Endothelial cell of umbilical vein (primary cell): ENCODE measurements at regions not wholly inside any gene's neighbourhood (a gene's known extent, or its start where the extent isn't known, plus 50 kb on each side); places are given as distances from the start of the nearest gene placed in this dataset.

Experiments used
- BruUV-seq: library from RNA; stranded (reverse); fragments of 400-500 nt; replicated peaks from 2 replicates; lab custom pipeline; 2021; lab: Mats Ljungman, UMichigan
- CTCF ChIA-PET: fragments of 300-600, 350-600 bp; sonication (Branson Sonifier 250); formaldehyde crosslinking; loops from one replicate; lab custom pipeline; 2021; ENCODE audit warnings: antibody characterized with exemption, inconsistent platforms; lab: Charles Lee
- POLR2A ChIA-PET: fragments of 300-600, 350-600 bp; sonication (Branson Sonifier 250); formaldehyde crosslinking; loops from one replicate; lab custom pipeline; 2021; ENCODE audit warnings: antibody characterized with exemption, inconsistent platforms; lab: Charles Lee
- DNase-seq: peaks from one replicate; pipeline ENCODE4 v3.0.0-alpha.2; 2011; ENCODE audit warnings: low read depth, low spot score
- FAIRE-seq: peaks from 2 replicates; lab custom pipeline; 2011; peaks lifted over from hg19 to GRCh38; lab: Jason Lieb, UNC
- H2AFZ ChIP-seq: 2 replicates; pipeline ENCODE4 v1.6.0; 2012; ENCODE audit warnings: low read depth, low read length, control low read depth, inconsistent platforms
- H3K27ac ChIP-seq: 2 replicates; pipeline ENCODE4 v1.5.1; 2011; ENCODE audit warnings: low read depth, mild to moderate bottlenecking, control low read depth, low read length, moderate library complexity; ENCODE audit not compliant: insufficient read depth
- H3K27me3 ChIP-seq, 2 experiments: 2 replicates each; pipeline versions ENCODE4 v1.6.0 to v1.6.1; 2011; ENCODE audit warnings: low read length in 2 of 2, mixed read lengths in 1 of 2; ENCODE audit not compliant: control insufficient read depth in 2 of 2, insufficient read depth in 2 of 2
- H3K36me3 ChIP-seq, 2 experiments: 2 replicates in 1 of 2; 3 replicates in 1 of 2; pipeline ENCODE4 v1.5.1; 2011; ENCODE audit warnings: low read length in 2 of 2, mild to moderate bottlenecking in 1 of 2, moderate library complexity in 1 of 2; ENCODE audit not compliant: control insufficient read depth in 2 of 2, insufficient read depth in 2 of 2; ENCODE audit errors: extremely low read depth in 1 of 2
- H3K4me1 ChIP-seq: 3 replicates; pipeline ENCODE4 v1.5.1; 2011; ENCODE audit warnings: mild to moderate bottlenecking, low read length; ENCODE audit not compliant: control insufficient read depth, insufficient read depth; ENCODE audit errors: extremely low read depth
- H3K4me2 ChIP-seq: 2 replicates; pipeline ENCODE4 v1.6.1; 2011; ENCODE audit warnings: low read length, control low read depth, mixed read lengths; ENCODE audit not compliant: insufficient read depth
- H3K4me3 ChIP-seq, 3 experiments: fragments of 200-600 bp in 1 of 3; sonication (generic), shearing (Covaris generic) in 1 of 3; replicated peaks in 1 of 3; 2 replicates each; pipeline ENCODE4 v1.5.1; 2011 to 2016; ENCODE audit warnings: control low read depth in 3 of 3, low read length in 3 of 3, mild to moderate bottlenecking in 2 of 3, inconsistent platforms in 1 of 3, low read depth in 1 of 3, moderate library complexity in 1 of 3; ENCODE audit not compliant: insufficient read depth in 1 of 3
- H3K79me2 ChIP-seq: 2 replicates; pipeline ENCODE4 v1.6.0; 2012; ENCODE audit warnings: low read length, inconsistent platforms; ENCODE audit not compliant: control insufficient read depth, insufficient read depth
- H3K9ac ChIP-seq: replicated peaks from 2 replicates; pipeline ENCODE3; 2011; ENCODE audit warnings: low read length, control low read depth; ENCODE audit not compliant: insufficient read depth; ENCODE audit errors: extremely low read depth
- H3K9me1 ChIP-seq: replicated peaks from 3 replicates; pipeline ENCODE4 v1.6.0; 2011; ENCODE audit warnings: mild to moderate bottlenecking, low read length; ENCODE audit not compliant: control insufficient read depth, insufficient read depth; ENCODE audit errors: extremely low read depth
- H3K9me3 ChIP-seq: replicated peaks from 2 replicates; pipeline ENCODE4 v1.5.1; 2012; ENCODE audit warnings: low read length, inconsistent platforms; ENCODE audit not compliant: control insufficient read depth, insufficient read depth
- H4K20me1 ChIP-seq: replicated peaks from 2 replicates; pipeline ENCODE3; 2011; ENCODE audit warnings: mild to moderate bottlenecking, low read length; ENCODE audit not compliant: control insufficient read depth, insufficient read depth; ENCODE audit errors: extremely low read depth
- CTCF ChIP-seq, 2 donors: IDR thresholded peaks; 1 replicate in 1 of 2; 2 replicates in 1 of 2; pipeline ENCODE4 v1.5.1; 2011; ENCODE audit warnings: low read length in 2 of 2, mild to moderate bottlenecking in 2 of 2, moderate library complexity in 2 of 2, control low read depth in 1 of 2, inconsistent platforms in 1 of 2, low read depth in 1 of 2; ENCODE audit not compliant: insufficient read depth in 1 of 2; ENCODE audit errors: extremely low read depth in 1 of 2
- EZH2 ChIP-seq: IDR thresholded peaks from 2 replicates; pipeline ENCODE4 v1.6.1; 2012; ENCODE audit warnings: borderline replicate concordance, low read depth, mild to moderate bottlenecking, moderate library complexity, low read length, inconsistent platforms; ENCODE audit not compliant: severe bottlenecking
- FOS ChIP-seq: IDR thresholded peaks from 2 replicates; pipeline ENCODE4 v1.6.1; 2011; ENCODE audit warnings: mild to moderate bottlenecking, low read length, moderate library complexity, borderline replicate concordance; ENCODE audit not compliant: insufficient read depth
- GATA2 ChIP-seq: IDR thresholded peaks from 2 replicates; pipeline ENCODE4 v1.7.0; 2011; ENCODE audit warnings: low read depth, mild to moderate bottlenecking, moderate library complexity, mixed read lengths, low read length; ENCODE audit not compliant: insufficient read length, insufficient read depth
- JUN ChIP-seq: IDR thresholded peaks from 2 replicates; pipeline ENCODE4 v1.6.1; 2011; ENCODE audit warnings: borderline replicate concordance, low read depth; ENCODE audit not compliant: insufficient read length, insufficient read depth
- MAX ChIP-seq: IDR thresholded peaks from 2 replicates; pipeline ENCODE4 v1.6.1; 2011; ENCODE audit not compliant: insufficient read depth, insufficient read length
- MYC ChIP-seq: IDR thresholded peaks from one replicate; pipeline ENCODE4 v1.6.1; 2011; ENCODE audit warnings: mild to moderate bottlenecking, low read depth, low read length
- POLR2A ChIP-seq: IDR thresholded peaks from 2 replicates; pipeline ENCODE4 v1.6.1; 2012; ENCODE audit warnings: low read depth, mild to moderate bottlenecking, control low read depth, low read length
- POLR2AphosphoS5 ChIP-seq: IDR thresholded peaks from 2 replicates; pipeline ENCODE4 v1.6.1; 2012; ENCODE audit warnings: low read depth, mild to moderate bottlenecking, control low read depth, low read length, moderate library complexity; ENCODE audit not compliant: insufficient read depth
- dilution Hi-C: fragments of 300-500 bp; cut with MboI; formaldehyde crosslinking; loops from one replicate; pipeline ENCODE4 v1.15.0; 2019; ENCODE audit warnings: low sequenced_read_pairs; ENCODE audit not compliant: extremely low pct_ligation_motif_present
- intact Hi-C: fragments of 100-400 bp; cut with micrococcal nuclease; formaldehyde crosslinking; loops from one replicate; pipeline ENCODE4 v1.10.0; 2022

- no peaks in the 10 kb centered on the region for H3K9me3 ChIP-seq
- no peaks in the 10 kb centered on the region for H3K9me1 ChIP-seq
- intact Hi-C loops = no loop called here
- ChIA-PET CTCF (no interaction called here), POLR2A (no interaction called here)
- H3K4me1 ChIP-seq = no peaks in the 10 kb centered on the region
- no peak overlapping the region for H3K4me2 ChIP-seq
- BruUV-seq = no TSS peak
- dilution Hi-C loops = no loop called here
- FAIRE-seq (no peak), DNase-seq (no peak)
- no peak overlapping the region for H3K27ac ChIP-seq
- H3K36me3 ChIP-seq = no peaks in the 10 kb centered on the region
- no peak overlapping the region for H3K4me3 ChIP-seq
- no peaks in the 10 kb centered on the region for H3K27me3 ChIP-seq
- no peaks in the 10 kb centered on the region for H3K79me2 ChIP-seq
- no peak overlapping the region for H2AFZ ChIP-seq
- TF ChIP-seq JUN = no peak
- no peak for TF ChIP-seq POLR2A
- no peak for TF ChIP-seq GATA2
- no peak for TF ChIP-seq EZH2
- no peak for TF ChIP-seq MAX
- TF ChIP-seq CTCF (IDR thresholded peaks at IDR 0.05; ENCODE audit: extremely low read depth in 1 of 2, insufficient read depth in 1 of 2, low read depth in 1 of 2, low read length in 2 of 2) = no peak
- no peak for TF ChIP-seq POLR2AphosphoS5
- no peak for TF ChIP-seq FOS
- no peak for TF ChIP-seq MYC
- H3K9ac ChIP-seq = no peak overlapping the region
- no peaks in the 10 kb centered on the region for H4K20me1 ChIP-seq
These were observed 89.8 kb upstream of the IGSF10 start for GRCh38 chr3:151550642-151551041.
